ENCODE measurements at regions not wholly inside any gene's neighbourhood (a gene's known extent, or its start where the extent isn't known, plus 50 kb on each side); places are given as distances from the start of the nearest gene placed in this dataset.

DNA sequence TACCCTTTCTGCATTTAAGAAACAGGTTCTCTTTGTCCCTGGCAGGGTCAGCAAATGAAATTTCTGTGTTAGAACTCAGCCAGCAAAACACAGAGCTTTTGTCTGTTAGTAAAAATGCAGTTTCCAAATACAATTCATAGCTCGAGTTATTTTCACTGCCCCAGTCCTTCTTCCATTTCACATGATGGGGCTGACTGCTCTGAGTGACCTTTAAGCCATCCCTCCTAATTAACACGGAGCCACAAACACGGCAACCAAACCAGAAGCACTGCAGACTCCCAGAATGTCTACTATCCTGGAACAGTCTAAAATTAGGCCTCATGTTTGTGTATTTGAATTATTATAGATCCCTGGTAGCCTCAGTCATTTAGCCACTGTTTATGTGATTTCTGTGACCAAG lies 99.1 kb upstream of the RGS4 start:
- TF ChIP-seq, protein P1, sequence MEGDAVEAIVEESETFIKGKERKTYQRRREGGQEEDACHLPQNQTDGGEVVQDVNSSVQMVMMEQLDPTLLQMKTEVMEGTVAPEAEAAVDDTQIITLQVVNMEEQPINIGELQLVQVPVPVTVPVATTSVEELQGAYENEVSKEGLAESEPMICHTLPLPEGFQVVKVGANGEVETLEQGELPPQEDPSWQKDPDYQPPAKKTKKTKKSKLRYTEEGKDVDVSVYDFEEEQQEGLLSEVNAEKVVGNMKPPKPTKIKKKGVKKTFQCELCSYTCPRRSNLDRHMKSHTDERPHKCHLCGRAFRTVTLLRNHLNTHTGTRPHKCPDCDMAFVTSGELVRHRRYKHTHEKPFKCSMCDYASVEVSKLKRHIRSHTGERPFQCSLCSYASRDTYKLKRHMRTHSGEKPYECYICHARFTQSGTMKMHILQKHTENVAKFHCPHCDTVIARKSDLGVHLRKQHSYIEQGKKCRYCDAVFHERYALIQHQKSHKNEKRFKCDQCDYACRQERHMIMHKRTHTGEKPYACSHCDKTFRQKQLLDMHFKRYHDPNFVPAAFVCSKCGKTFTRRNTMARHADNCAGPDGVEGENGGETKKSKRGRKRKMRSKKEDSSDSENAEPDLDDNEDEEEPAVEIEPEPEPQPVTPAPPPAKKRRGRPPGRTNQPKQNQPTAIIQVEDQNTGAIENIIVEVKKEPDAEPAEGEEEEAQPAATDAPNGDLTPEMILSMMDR (conservative IDR thresholded peaks at IDR 0.05) = no peak
- TF ChIP-seq ZFX (IDR thresholded peaks at IDR 0.05) = no peak

All from C4-2B (cell line).